ENCODE measurements at regions not wholly inside any gene's neighbourhood (a gene's known extent, or its start where the extent isn't known, plus 50 kb on each side); places are given as distances from the start of the nearest gene placed in this dataset.

GRCh38 chr10:6305401-6306321, 102.9 kb downstream of the PFKFB3 start:
- Histone ChIP-seq H4K20me1 (ENCODE audit: control insufficient read depth, extremely low read depth, insufficient read depth, low read length) (no peaks in the 10 kb centered on the region), H3K9me3 (ENCODE audit: control insufficient read depth, insufficient read depth, low read depth, low read length) (no peaks in the 10 kb centered on the region), H3K4me1 (ENCODE audit: control insufficient read depth, extremely low read depth, insufficient read depth, low read length) (no peaks in the 10 kb centered on the region), H3K79me2 (ENCODE audit: control insufficient read depth, insufficient read depth, low read length) (no peaks in the 10 kb centered on the region), H3K36me3 (ENCODE audit: control insufficient read depth, insufficient read depth, low read length) (no peaks in the 10 kb centered on the region), H3K27me3 (ENCODE audit: control insufficient read depth, insufficient read depth, low read length) (no peaks in the 10 kb centered on the region), H3K27ac (ENCODE audit: insufficient read depth, low read length) (no peak overlapping the region), H3K9ac (ENCODE audit: insufficient read depth, low read length) (no peak overlapping the region), H3K4me2 (ENCODE audit: extremely low read depth, insufficient read depth, low read length) (no peak overlapping the region), H3K4me3 (replicated peaks in 1 of 4; ENCODE audit: control extremely low read depth in 1 of 4, insufficient read depth in 1 of 4, low read depth in 3 of 4, low read length in 4 of 4) (no peak overlapping the region), H2AFZ (ENCODE audit: low read length) (no peak overlapping the region)
- no peak for DNase-seq (ENCODE audit: low read depth in 2 of 2)
- TF ChIP-seq CTCF (conservative IDR thresholded peaks at IDR 0.05 in 1 of 2, IDR thresholded peaks at IDR 0.05 in 1 of 2; ENCODE audit: low read depth in 1 of 2, low read length in 2 of 2): no peak
- no peak for TF ChIP-seq EZH2 (IDR thresholded peaks at IDR 0.05; ENCODE audit: low read length, missing control alignments)

- no peak for DNase-seq (ENCODE audit: low read depth in 2 of 2)
- no peak overlapping the region for H3K4me3 ChIP-seq (replicated peaks in 1 of 4; ENCODE audit: control extremely low read depth in 1 of 4, insufficient read depth in 1 of 4, low read depth in 3 of 4, low read length in 4 of 4)
- no peaks in the 10 kb centered on the region for H3K27me3 ChIP-seq (ENCODE audit: control insufficient read depth, insufficient read depth, low read length)
- no peak overlapping the region for H2AFZ ChIP-seq (ENCODE audit: low read length)
- H3K9ac ChIP-seq (ENCODE audit: insufficient read depth, low read length): no peak overlapping the region
- H3K79me2 ChIP-seq (ENCODE audit: control insufficient read depth, insufficient read depth, low read length): no peaks in the 10 kb centered on the region
- TF ChIP-seq CTCF (conservative IDR thresholded peaks at IDR 0.05 in 1 of 2, IDR thresholded peaks at IDR 0.05 in 1 of 2; ENCODE audit: low read depth in 1 of 2, low read length in 2 of 2): no peak
- TF ChIP-seq EZH2 (IDR thresholded peaks at IDR 0.05; ENCODE audit: low read length, missing control alignments): no peak
- H4K20me1 ChIP-seq (ENCODE audit: control insufficient read depth, extremely low read depth, insufficient read depth, low read length): no peaks in the 10 kb centered on the region
- no peaks in the 10 kb centered on the region for H3K4me1 ChIP-seq (ENCODE audit: control insufficient read depth, extremely low read depth, insufficient read depth, low read length)
- no peak overlapping the region for H3K4me2 ChIP-seq (ENCODE audit: extremely low read depth, insufficient read depth, low read length)
- H3K27ac ChIP-seq (ENCODE audit: insufficient read depth, low read length): no peak overlapping the region
- H3K36me3 ChIP-seq (ENCODE audit: control insufficient read depth, insufficient read depth, low read length): no peaks in the 10 kb centered on the region
- no peaks in the 10 kb centered on the region for H3K9me3 ChIP-seq (ENCODE audit: control insufficient read depth, insufficient read depth, low read depth, low read length)
Measured at GRCh38 chr10:6306917-6307316, 104.2 kb downstream of the PFKFB3 start.

- H3K9me3 ChIP-seq (ENCODE audit: control insufficient read depth, insufficient read depth, low read depth, low read length): no peaks in the 10 kb centered on the region
- H3K9ac ChIP-seq (ENCODE audit: insufficient read depth, low read length): no peak overlapping the region
- no peak overlapping the region for H2AFZ ChIP-seq (ENCODE audit: low read length)
- TF ChIP-seq EZH2 (IDR thresholded peaks at IDR 0.05; ENCODE audit: low read length, missing control alignments) (no peak), CTCF (conservative IDR thresholded peaks at IDR 0.05 in 1 of 2, IDR thresholded peaks at IDR 0.05 in 1 of 2; ENCODE audit: low read depth in 1 of 2, low read length in 2 of 2) (no peak)
- H3K4me2 ChIP-seq (ENCODE audit: extremely low read depth, insufficient read depth, low read length): no peak overlapping the region
- no peaks in the 10 kb centered on the region for H3K79me2 ChIP-seq (ENCODE audit: control insufficient read depth, insufficient read depth, low read length)
- no peaks in the 10 kb centered on the region for H4K20me1 ChIP-seq (ENCODE audit: control insufficient read depth, extremely low read depth, insufficient read depth, low read length)
- H3K36me3 ChIP-seq (ENCODE audit: control insufficient read depth, insufficient read depth, low read length): no peaks in the 10 kb centered on the region
- no peak for DNase-seq (ENCODE audit: low read depth in 2 of 2)
- H3K4me1 ChIP-seq (ENCODE audit: control insufficient read depth, extremely low read depth, insufficient read depth, low read length): no peaks in the 10 kb centered on the region
- H3K4me3 ChIP-seq (replicated peaks in 1 of 4; ENCODE audit: control extremely low read depth in 1 of 4, insufficient read depth in 1 of 4, low read depth in 3 of 4, low read length in 4 of 4): no peak overlapping the region
- H3K27me3 ChIP-seq (ENCODE audit: control insufficient read depth, insufficient read depth, low read length): peaks cover 5% of the 10 kb centered on the region
- H3K27ac ChIP-seq (ENCODE audit: insufficient read depth, low read length): no peak overlapping the region
Measured at GRCh38 chr10:6309816-6310215, 107.1 kb downstream of the PFKFB3 start.
